ENCODE measurements at regions not wholly inside any gene's neighbourhood (a gene's known extent, or its start where the extent isn't known, plus 50 kb on each side); places are given as distances from the start of the nearest gene placed in this dataset.

DNA sequence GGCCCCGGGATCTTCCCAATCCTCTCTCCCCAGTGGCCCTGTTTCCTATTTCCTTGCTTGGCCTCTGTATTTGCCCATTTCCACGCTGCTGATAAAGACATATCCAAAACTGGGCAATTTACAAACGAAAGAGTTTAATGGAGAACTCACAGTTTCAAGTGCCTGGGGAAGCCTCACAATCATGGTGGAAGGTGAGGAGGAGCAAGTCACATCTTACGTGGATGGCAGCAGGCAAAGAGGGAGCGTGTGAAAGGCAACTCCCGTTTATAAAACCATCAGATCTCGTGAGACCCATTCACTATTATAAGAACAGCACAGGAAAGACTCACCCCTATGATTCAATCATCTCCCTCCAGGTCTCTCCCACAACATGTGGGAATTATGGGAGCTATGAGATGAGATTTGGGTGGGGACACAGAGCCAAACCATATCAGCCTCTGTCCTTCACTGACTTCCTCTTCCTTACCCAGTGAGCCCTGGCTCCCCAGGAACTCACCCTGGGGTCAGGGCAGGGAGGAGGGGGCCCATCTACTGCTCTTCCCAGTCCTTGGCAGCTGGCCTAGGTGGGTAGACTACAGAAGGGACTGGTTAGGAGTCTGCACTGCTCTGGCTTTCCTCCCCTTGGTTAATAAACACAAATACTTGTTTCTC is 105.8 kb upstream of the MYCN start:
- TF ChIP-seq, protein P1, sequence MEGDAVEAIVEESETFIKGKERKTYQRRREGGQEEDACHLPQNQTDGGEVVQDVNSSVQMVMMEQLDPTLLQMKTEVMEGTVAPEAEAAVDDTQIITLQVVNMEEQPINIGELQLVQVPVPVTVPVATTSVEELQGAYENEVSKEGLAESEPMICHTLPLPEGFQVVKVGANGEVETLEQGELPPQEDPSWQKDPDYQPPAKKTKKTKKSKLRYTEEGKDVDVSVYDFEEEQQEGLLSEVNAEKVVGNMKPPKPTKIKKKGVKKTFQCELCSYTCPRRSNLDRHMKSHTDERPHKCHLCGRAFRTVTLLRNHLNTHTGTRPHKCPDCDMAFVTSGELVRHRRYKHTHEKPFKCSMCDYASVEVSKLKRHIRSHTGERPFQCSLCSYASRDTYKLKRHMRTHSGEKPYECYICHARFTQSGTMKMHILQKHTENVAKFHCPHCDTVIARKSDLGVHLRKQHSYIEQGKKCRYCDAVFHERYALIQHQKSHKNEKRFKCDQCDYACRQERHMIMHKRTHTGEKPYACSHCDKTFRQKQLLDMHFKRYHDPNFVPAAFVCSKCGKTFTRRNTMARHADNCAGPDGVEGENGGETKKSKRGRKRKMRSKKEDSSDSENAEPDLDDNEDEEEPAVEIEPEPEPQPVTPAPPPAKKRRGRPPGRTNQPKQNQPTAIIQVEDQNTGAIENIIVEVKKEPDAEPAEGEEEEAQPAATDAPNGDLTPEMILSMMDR (IDR thresholded peaks at IDR 0.05) = no peak
- DNase-seq (ENCODE audit: low spot score) = no peak
- no peaks in the 10 kb centered on the region for H3K4me1 Mint-ChIP-seq (ENCODE audit: low read depth)
- no peaks in the 10 kb centered on the region for H3K36me3 Mint-ChIP-seq (ENCODE audit: low read depth)
- peaks cover 8% of the 10 kb centered on the region for H3K9me3 Mint-ChIP-seq (ENCODE audit: low read depth)
- no peak overlapping the region for H3K27ac Mint-ChIP-seq (ENCODE audit: unreplicated experiment)
- peaks cover 9% of the 10 kb centered on the region for H3K27me3 Mint-ChIP-seq (ENCODE audit: low read depth)
- H3K4me3 Mint-ChIP-seq (ENCODE audit: unreplicated experiment) = no peak overlapping the region

DNA sequence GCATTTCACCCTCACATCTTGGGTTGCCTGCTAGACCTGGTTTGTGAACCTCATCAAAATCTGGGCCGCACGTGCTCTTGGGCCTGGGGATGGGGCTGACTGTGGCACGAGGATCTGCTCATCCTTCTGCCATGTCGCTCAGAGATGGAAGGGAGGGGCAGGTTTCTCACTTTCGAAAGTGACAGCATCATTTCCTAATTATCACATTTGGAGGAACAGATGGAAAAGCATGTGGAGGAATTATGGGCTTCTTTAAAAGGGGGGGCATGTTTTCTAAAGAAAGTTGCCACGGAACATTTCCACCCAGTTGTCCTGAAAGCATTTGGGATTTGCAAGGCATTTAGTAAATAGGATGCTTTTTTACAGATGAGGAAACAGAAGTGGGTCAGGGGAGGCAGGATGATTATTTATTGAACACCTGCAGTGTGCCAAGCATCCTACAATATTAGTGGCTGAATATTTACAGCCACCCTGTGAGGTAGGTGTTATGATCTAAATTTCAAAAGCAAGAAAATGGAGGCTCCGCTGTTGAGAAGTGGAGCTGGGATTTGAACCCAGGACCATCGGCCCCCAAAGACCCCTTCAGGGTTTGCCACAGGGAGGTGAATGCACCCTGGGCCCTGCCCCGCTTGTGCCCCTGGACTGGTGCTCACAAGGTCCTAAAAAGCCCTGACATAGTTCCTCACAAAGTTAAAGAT is 104.2 kb upstream of the MYCN start:
- peaks cover 18% of the 10 kb centered on the region for H3K27me3 Mint-ChIP-seq (ENCODE audit: low read depth)
- H3K36me3 Mint-ChIP-seq (ENCODE audit: low read depth) = no peaks in the 10 kb centered on the region
- TF ChIP-seq, protein P1 (IDR thresholded peaks at IDR 0.05) = no peak
- H3K9me3 Mint-ChIP-seq (ENCODE audit: low read depth) = peaks cover 8% of the 10 kb centered on the region
- H3K27ac Mint-ChIP-seq (ENCODE audit: unreplicated experiment) = no peak overlapping the region
- no peak for DNase-seq (ENCODE audit: low spot score)
- H3K4me1 Mint-ChIP-seq (ENCODE audit: low read depth) = no peaks in the 10 kb centered on the region
- no peak overlapping the region for H3K4me3 Mint-ChIP-seq (ENCODE audit: unreplicated experiment)

DNA sequence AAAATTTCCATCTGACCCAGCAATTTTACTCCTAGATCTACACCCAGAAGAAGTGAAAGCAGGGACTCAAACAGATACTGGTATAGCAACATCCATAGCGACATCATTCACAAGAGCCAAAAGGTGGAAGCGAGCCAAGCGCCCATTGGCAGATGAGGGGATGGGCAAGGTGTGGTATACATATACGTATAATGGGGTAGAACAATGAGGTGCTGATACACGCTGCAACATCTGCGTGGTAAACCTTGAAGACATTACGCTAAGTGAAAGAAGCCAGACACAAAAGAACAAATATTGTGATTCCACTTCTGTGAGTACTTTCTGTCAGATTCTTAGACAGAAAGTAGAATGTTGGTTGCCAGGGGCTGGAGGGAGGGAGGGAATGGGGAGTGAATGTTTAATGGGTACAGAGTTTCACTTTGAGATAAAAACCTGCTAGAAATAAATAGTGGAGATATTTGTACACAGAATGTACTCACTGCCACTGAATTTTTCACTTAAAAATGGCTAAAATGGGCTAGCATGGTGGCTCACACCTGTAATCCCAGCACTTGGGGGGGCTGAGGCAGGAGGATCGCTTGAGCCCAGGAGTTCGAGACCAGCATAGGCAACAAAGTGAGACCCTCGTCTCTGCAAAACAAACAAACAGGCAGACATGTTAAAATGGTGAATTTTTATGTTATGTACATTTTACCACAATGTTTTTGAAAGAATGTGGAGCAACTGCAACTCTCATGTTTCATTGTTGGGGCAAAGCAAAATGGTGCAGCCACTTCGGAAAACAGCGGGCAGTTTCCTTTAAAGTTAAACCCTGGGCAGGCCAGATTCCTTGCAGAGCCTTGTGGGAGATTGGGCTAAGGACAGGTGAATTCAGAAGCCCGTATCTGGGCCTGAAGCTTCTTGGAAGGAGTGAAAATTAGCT is 103.4 kb upstream of the MYCN start:
- no peak for DNase-seq (ENCODE audit: low spot score)
- Mint-ChIP-seq H3K4me3 (ENCODE audit: unreplicated experiment) (no peak overlapping the region), H3K36me3 (ENCODE audit: low read depth) (no peaks in the 10 kb centered on the region), H3K27ac (ENCODE audit: unreplicated experiment) (no peak overlapping the region), H3K27me3 (ENCODE audit: low read depth) (peaks cover 20% of the 10 kb centered on the region), H3K9me3 (ENCODE audit: low read depth) (peaks cover 8% of the 10 kb centered on the region), H3K4me1 (ENCODE audit: low read depth) (no peaks in the 10 kb centered on the region)
- TF ChIP-seq, protein P1 (IDR thresholded peaks at IDR 0.05) = no peak

DNA sequence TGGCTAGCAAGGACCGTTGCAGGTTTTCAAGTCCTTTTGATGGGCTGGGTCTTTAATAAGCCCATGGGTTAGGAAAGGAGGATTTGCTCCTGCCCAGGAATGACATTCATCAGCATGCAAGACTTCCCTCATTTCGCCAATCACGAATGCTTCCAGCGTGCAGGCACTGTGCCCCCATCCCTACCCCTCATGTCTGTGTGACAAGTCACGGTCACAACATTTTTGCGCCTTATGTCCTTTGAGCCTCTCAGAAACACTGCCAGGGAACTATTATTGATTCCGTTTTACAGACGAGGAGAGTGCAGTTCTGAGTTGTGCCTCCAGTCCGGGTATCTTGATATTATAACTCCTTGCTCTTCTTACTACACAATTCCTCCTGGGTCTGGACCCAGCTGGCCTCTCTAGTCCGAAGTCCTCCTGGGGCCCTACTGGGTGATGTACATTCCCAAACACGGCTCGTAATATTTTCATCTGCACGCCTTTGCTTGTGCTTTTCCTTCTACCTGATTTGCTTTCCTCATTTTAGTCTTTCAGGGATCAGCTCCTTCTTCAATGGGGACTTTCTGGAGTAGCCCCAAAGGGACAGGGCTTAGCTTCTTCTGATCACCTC is 101.8 kb upstream of the MYCN start:
- Mint-ChIP-seq H3K27ac (ENCODE audit: unreplicated experiment) (no peak overlapping the region), H3K4me1 (ENCODE audit: low read depth) (no peaks in the 10 kb centered on the region), H3K27me3 (ENCODE audit: low read depth) (peaks cover 13% of the 10 kb centered on the region), H3K36me3 (ENCODE audit: low read depth) (no peaks in the 10 kb centered on the region), H3K9me3 (ENCODE audit: low read depth) (peaks cover 8% of the 10 kb centered on the region), H3K4me3 (ENCODE audit: unreplicated experiment) (no peak overlapping the region)
- DNase-seq (ENCODE audit: low spot score) = no peak
- TF ChIP-seq, protein P1 (IDR thresholded peaks at IDR 0.05) = no peak

Measured in chondrocyte (in vitro differentiated cells).